Heart right ventricle (tissue), 16 donors: ENCODE measurements at regions not wholly inside any gene's neighbourhood (a gene's known extent, or its start where the extent isn't known, plus 50 kb on each side); places are given as distances from the start of the nearest gene placed in this dataset.

ENCODE experiments used
- ATAC-seq, 8 donors: fragments of 200-7000 bp; cut with Tn5 transposase; one replicate each; pipeline ENCODE4 v1.9.1; 2020; ENCODE audit warnings: mild to moderate bottlenecking in 8 of 8, moderate library complexity in 8 of 8, moderate number of reproducible peaks in 1 of 8
- DNase-seq, 2 donors: peaks; one replicate each; pipeline ENCODE4 v3.0.0-alpha.2; 2020
- H3K27ac ChIP-seq, 10 donors: fragments of 200-600 bp; sonication (generic) in 2 of 10; one replicate each; pipeline versions ENCODE4 v1.5.0 to v1.8.0; 2020 to 2022; ENCODE audit warnings: mild to moderate bottlenecking in 3 of 10
- H3K27me3 ChIP-seq, 7 donors: fragments of 200-600 bp; one replicate each; pipeline ENCODE4 v1.8.0; 2021 to 2022; ENCODE audit warnings: mild to moderate bottlenecking in 2 of 7
- H3K36me3 ChIP-seq, 9 donors: fragments of 200-600 bp; sonication (generic) in 1 of 9; one replicate each; pipeline versions ENCODE4 v1.5.0 to v1.8.0; 2020 to 2022; ENCODE audit warnings: mild to moderate bottlenecking in 2 of 9
- H3K4me1 ChIP-seq, 9 donors: fragments of 200-600 bp; sonication (generic) in 1 of 9; one replicate each; pipeline versions ENCODE4 v1.5.0 to v1.8.0; 2020 to 2022; ENCODE audit warnings: mild to moderate bottlenecking in 4 of 9
- H3K4me3 ChIP-seq, 10 donors: fragments of 200-600 bp; sonication (generic) in 2 of 10; one replicate each; pipeline versions ENCODE4 v1.5.0 to v1.8.0; 2020 to 2022; ENCODE audit warnings: mild to moderate bottlenecking in 7 of 10, moderate library complexity in 2 of 10
- H3K9me3 ChIP-seq, 11 donors: fragments of 200-600 bp in 10 of 11; sonication (generic) in 2 of 11; one replicate each; pipeline versions ENCODE4 v1.5.0 to v1.8.0; 2013 to 2022; ENCODE audit warnings: mild to moderate bottlenecking in 2 of 11, control low read depth in 1 of 11, moderate library complexity in 1 of 11
- CTCF ChIP-seq, 9 donors: fragments of 200-600 bp; sonication (generic) in 2 of 9; IDR thresholded peaks; one replicate each; pipeline versions ENCODE4 v1.5.0 to v1.8.0; 2021 to 2022; ENCODE audit warnings: antibody characterized with exemption in 9 of 9, mild to moderate bottlenecking in 5 of 9, moderate library complexity in 1 of 9
- WGBS, 2 donors: extraction: QIAGEN DNeasy Blood & Tissue Kit; methylation state at CpG; one replicate each; pipeline ENCODE4 v1.1.7; 2013; ENCODE audit warnings: inconsistent platforms in 1 of 2; 5-methylcytosine and 5-hydroxymethylcytosine counted together
- intact Hi-C, 10 donors: fragments of 100-400 bp; cut with DNase I; formaldehyde crosslinking; loops; one replicate each; pipeline versions ENCODE4 v1.11.1 to v1.14.2; 2022
- donor health status: Arrhythmogenic right ventricular cardiomyopathy.
- donor health status: ischemic (EF 13 %, LVEDD 7.1; RV severe dilation, severe dysfunction).
- donor health status: healthy with polysubstance abuse.
- donor health status: DM: no; HTN: yes; CAD: no.
- donor health status: DM: no; HTN: no; CAD: no.
- donor health status: ischemic (EF 25% LVEDD 6.9; RV normal size, moderate dysfunction).
- donor health status: ischemic (EF 25% LVEDD 5.7; RV mildly dilated, moderate dysfunction).
- donor health status: healthy.
- donor health status: DM: yes; HTN: yes; CAD: no.
- donor health status: Ischemic cardiomyopathy.
- donor health status: ischemic (EF 35%, LVEDD 5.7; RV mildly dilated, moderate dysfunction).
- donor health status: nonischemic (EF 11% LVEDD 7.7; RV severe dilation, severe dysfunction).
- donor health status: DM: yes; HTN: yes; CAD: no.
- donor health status: PGD.
- donor health status: ischemic (EF 29% LVEDD 5.4; RV normal size, mild dysfunction).
- donor health status: nonischemic (EF 23%, LVEDD 6.1; RV moderate dilation, normal function).

DNA sequence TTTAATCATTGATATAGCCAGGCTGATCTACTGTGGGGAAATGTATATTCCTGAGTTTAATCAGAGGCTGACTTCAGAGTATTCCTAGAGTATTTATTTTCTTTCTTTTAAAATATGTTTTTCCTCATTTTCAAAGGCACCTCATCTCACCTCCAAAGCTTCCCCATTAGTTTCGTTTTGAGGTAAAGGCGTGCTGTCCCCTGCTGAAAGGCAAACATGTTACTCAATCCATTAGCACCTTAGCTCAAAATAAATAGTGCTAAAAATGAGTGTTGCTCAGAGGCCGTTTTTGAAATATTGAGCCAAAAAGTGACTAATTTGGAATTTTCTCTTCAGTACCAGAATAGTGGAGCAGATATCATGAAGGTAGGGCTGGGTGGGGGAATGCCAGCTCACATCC lies 386.2 kb downstream of the SOX11 start:
- Histone ChIP-seq H3K9me3 (no peaks in the 10 kb centered on the region), H3K27ac (no peak overlapping the region), H3K27me3 (no peaks in the 10 kb centered on the region), H3K36me3 (no peaks in the 10 kb centered on the region), H3K4me3 (no peak overlapping the region), H3K4me1 (peaks cover 0 to 7% (median 0%) of the 10 kb centered on the region in 9 donors)
- intact Hi-C loops = no loop called here
- DNase-seq (no peak), ATAC-seq (no peak)
- TF ChIP-seq CTCF (IDR thresholded peaks at IDR 0.05) = no peak
- WGBS, 2 donors = 53 to 74% methylated on average over 3 of the region's 3 CpGs

- Histone ChIP-seq H3K36me3 (no peaks in the 10 kb centered on the region), H3K4me1 (peaks cover 0 to 7% (median 0%) of the 10 kb centered on the region in 9 donors), H3K9me3 (no peaks in the 10 kb centered on the region), H3K27me3 (no peaks in the 10 kb centered on the region), H3K27ac (no peak overlapping the region), H3K4me3 (no peak overlapping the region)
- intact Hi-C loops = no loop called here
- WGBS, 2 donors = 53 to 68% methylated on average over 5 of the region's 5 CpGs
- DNase-seq (no peak), ATAC-seq (no peak)
- TF ChIP-seq CTCF (IDR thresholded peaks at IDR 0.05) = no peak
Observed at GRCh38 chr2:6079405-6079804, 387.2 kb downstream of the SOX11 start.

- WGBS, 2 donors = 47 to 53% methylated on average over 22 of the region's 22 CpGs
- ATAC-seq (peak in 4 of 8 donors; percentile 33 to 56 (median 42)), DNase-seq (peak in 1 of 2 donors; percentile 13)
Observed at GRCh38 chr2:6080932-6081753, 389.0 kb downstream of the SOX11 start.

More at GRCh38 chr2:6080932-6081753, 389.0 kb downstream of the SOX11 start:
- Histone ChIP-seq H3K36me3 (no peaks in the 10 kb centered on the region), H3K27ac (no peak overlapping the region), H3K4me1 (peaks cover 0 to 7% (median 0%) of the 10 kb centered on the region in 9 donors), H3K27me3 (peaks cover 0 to 2% (median 0%) of the 10 kb centered on the region in 7 donors), H3K9me3 (no peaks in the 10 kb centered on the region), H3K4me3 (peak overlapping the region in 1 of 10 donors; percentile 22)
- no peak for TF ChIP-seq CTCF (IDR thresholded peaks at IDR 0.05)
- intact Hi-C loops = no loop called here
